Gastrocnemius medialis (tissue), 4 donors: ENCODE measurements at regions not wholly inside any gene's neighbourhood (a gene's known extent, or its start where the extent isn't known, plus 50 kb on each side); places are given as distances from the start of the nearest gene placed in this dataset.

ENCODE experiments used
- POLR2A ChIP-seq, 2 donors: fragments of 450-650 bp; IDR thresholded peaks; one replicate each; pipeline ENCODE4 v1.6.1; 2017; ENCODE audit warnings: antibody characterized with exemption in 2 of 2, mild to moderate bottlenecking in 2 of 2, moderate library complexity in 2 of 2
- TF ChIP-seq, protein P1 (sequence below), 5 experiments: fragments of 450-650 bp in 3 of 5; fragments of 200-600 bp in 2 of 5; sonication (generic) in 2 of 5; IDR thresholded peaks in 4 of 5; conservative IDR thresholded peaks in 1 of 5; 1 replicate in 4 of 5; 2 replicates in 1 of 5; pipeline ENCODE4 v1.5.1; 2016 to 2019; ENCODE audit warnings: antibody characterized with exemption in 5 of 5, mild to moderate bottlenecking in 3 of 5, moderate library complexity in 3 of 5

DNA sequence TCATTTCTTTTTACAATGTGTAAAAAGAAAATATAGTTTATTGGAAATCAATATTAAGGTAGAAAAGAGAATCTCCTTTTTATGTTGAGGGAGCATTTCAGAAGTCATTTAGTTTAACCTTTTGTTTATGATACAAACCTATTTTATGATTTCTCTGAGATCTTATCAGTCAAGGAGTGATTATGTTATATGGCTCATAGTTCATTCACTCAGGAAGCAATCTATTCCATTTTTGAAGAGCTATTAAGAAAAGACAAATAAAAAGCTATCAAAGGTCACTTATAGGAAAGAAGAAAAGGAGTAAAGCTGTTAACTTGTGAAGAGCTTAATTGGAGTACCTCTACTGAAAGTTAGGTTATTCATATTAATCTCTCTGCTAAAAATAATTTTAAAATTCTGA is 526.6 kb upstream of the JAG1 start:
- TF ChIP-seq, protein P1, sequence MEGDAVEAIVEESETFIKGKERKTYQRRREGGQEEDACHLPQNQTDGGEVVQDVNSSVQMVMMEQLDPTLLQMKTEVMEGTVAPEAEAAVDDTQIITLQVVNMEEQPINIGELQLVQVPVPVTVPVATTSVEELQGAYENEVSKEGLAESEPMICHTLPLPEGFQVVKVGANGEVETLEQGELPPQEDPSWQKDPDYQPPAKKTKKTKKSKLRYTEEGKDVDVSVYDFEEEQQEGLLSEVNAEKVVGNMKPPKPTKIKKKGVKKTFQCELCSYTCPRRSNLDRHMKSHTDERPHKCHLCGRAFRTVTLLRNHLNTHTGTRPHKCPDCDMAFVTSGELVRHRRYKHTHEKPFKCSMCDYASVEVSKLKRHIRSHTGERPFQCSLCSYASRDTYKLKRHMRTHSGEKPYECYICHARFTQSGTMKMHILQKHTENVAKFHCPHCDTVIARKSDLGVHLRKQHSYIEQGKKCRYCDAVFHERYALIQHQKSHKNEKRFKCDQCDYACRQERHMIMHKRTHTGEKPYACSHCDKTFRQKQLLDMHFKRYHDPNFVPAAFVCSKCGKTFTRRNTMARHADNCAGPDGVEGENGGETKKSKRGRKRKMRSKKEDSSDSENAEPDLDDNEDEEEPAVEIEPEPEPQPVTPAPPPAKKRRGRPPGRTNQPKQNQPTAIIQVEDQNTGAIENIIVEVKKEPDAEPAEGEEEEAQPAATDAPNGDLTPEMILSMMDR (IDR thresholded peaks at IDR 0.05 in 4 of 5, conservative IDR thresholded peaks at IDR 0.05 in 1 of 5) = no peak
- no peak for TF ChIP-seq POLR2A (IDR thresholded peaks at IDR 0.05)
